HG02623 (cell line): ENCODE measurements at regions not wholly inside any gene's neighbourhood (a gene's known extent, or its start where the extent isn't known, plus 50 kb on each side); places are given as distances from the start of the nearest gene placed in this dataset.
"Not testable (repeated sequence)": the region's sequence is repeated elsewhere in the genome, so short reads cannot be mapped to it uniquely, and the experiment has no call there.

ENCODE experiments used
- ATAC-seq: cut with Tn5 transposase; IDR thresholded peaks from one replicate; pipeline ENCODE4 v1.9.1; 2021; ENCODE audit warnings: moderate library complexity; ENCODE audit not compliant: unreplicated experiment

DNA sequence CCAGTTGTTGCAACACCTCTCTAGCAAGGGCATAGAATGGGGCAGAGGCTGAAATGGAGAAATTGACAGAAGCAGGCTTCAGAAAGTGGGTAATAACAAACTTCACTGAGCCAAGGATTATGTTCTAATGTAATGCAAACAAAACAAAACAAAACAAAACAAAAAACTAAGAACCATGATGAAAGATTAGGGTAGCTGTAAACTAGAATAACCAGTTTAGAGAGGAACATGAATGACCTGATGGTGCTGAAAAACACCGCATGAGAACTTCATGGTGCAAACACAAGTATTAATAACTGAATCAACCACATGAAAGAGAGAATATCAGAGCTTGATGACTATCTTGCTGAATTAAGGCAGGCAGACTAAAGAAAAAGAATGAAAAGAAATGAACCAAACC lies 1707.7 kb downstream of the BRINP3 start:
- ATAC-seq, result no peak

DNA sequence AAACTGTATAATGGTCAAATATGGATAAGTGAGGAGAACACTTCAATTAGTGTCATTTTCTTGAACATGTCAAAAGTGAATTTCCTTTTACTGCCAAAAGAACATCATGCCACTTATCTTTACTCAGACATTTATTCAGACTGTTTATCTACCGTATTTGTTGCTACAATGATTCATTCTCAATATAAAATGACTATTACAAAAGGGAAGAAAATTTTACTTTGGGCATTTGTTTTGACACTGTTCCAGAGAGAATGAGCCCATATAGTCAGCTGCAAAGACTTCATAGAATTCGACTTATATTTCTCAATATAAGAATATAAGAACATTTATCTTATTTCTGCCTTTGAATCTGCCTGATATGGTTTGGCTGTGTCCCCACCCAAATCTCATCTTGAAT lies 1699.1 kb downstream of the BRINP3 start:
- no peak for ATAC-seq

GRCh38 chr1:188782220-188782841 lies 1695.3 kb downstream of the BRINP3 start:
- ATAC-seq, result peak; percentile 99

GRCh38 chr1:188794969-188795368 lies 1682.7 kb downstream of the BRINP3 start:
- ATAC-seq, result no peak

DNA sequence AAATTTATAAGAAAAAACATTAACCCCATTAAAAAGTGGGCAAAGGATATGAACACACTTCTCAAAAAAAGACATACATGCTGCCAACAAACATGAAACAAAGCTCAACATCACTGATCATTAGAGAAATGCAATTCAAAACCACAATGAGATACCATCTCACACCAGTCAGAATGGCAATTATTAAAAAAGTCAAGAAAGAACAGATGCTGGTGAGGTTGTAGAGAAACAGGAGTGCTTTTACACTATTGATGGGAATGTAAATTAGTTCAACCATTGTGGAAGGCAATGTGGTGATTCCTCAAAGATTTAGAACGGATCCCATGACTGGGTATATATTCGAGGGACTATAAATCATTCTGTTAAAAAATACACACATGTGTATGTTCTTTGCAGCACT lies 1665.5 kb downstream of the BRINP3 start:
- not testable (repeated sequence) for ATAC-seq

- not testable (repeated sequence) for ATAC-seq
Measured at GRCh38 chr1:188812836-188813573, 1664.7 kb downstream of the BRINP3 start.

DNA sequence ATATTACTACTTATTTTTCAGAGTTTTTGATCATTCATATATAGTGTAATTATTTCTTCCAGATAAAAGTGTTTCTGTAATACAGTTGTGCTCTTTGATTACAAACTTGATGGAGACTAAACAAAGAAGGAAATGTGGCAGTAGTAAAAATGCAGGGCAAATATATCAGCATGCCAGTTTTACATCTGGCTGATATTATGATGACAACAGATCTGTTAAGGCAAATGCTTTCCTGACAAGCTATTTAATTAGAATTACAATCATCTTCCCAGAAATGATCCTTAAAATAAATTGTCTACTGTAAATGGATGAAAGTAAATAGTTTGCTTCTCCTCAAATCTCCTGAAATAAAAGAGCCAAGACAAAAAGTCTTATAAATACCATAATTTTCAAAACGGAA lies 1659.8 kb downstream of the BRINP3 start:
- no peak for ATAC-seq

DNA sequence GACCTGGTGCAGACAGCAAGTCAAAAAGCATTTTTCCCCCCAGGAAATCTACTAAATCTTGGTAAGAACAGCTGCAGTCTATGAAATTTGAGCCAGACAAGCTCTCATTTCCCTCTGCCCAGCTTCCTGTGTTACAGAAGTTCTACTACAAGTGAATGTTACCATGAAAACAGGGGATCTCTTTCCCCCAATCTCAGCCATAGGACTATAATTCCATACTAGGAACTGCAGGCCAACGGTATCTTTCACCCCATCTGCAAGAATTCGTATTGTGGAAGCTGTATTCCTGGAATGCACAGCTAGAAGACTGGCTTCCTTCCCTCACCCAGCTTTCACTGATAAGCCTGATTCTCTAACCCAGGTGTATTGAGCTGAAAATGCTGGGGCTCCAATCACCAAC lies 1655.4 kb downstream of the BRINP3 start:
- ATAC-seq, result no peak

GRCh38 chr1:188825471-188825870 lies 1652.2 kb downstream of the BRINP3 start:
- ATAC-seq, result no peak

DNA sequence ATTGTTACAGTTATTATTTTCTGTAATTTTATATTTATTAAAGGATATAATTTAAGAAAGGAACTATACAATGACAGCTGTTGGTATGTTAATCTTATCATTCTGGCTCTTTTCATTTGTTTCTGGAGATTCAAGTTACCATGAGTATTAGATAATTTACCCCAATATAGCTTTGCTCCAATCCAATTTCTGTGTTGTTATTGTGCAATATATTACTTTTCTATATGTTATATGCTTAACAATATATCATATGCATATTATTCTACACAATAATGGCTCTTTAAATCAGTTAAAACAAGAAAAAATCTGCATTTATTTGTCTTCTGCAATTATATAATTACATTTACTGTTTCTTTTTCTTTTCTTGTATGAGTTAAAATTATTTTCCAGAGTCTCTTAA lies 1650.9 kb downstream of the BRINP3 start:
- no peak for ATAC-seq

DNA sequence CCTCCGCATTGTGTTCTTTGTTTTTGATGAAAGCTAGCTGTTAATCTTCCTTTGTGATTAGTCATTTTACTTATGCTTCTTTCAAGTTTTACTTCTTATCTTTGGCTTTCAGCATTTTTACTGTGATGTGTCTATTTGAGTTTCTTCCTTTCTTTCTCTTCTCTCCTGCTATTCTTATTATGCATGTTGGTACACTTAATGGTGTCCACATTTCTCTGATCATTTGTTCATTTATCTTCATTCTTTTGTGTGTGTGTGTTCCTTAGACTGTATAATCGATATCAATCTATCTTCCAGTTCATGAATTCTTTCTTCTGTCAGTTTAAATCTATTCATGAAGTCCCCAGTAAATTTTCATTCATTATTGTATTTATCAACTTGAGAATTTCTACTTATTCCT lies 1650.3 kb downstream of the BRINP3 start:
- ATAC-seq, result no peak

- ATAC-seq, result not testable (repeated sequence)
Measured at GRCh38 chr1:188841111-188841696, 1636.5 kb downstream of the BRINP3 start.

DNA sequence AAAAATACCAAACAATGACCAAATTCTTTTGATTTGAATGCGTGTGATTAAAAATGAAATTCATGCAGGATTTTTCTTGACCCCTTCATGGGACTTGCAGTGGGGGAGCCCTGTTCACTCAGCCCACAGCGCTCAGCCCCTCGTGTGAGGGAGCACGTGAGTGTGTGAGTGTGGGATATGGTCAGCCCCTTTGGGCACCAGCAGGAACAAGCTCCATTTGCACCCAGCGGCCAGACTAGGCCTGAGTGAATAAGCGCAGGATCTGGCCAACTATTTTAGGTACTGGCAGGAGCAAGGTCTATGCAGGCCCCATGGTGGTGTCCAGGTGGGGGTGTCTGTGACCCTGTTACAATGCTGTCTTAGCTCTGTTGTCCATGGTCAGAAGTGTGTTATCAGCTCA lies 1631.2 kb downstream of the BRINP3 start:
- no peak for ATAC-seq

DNA sequence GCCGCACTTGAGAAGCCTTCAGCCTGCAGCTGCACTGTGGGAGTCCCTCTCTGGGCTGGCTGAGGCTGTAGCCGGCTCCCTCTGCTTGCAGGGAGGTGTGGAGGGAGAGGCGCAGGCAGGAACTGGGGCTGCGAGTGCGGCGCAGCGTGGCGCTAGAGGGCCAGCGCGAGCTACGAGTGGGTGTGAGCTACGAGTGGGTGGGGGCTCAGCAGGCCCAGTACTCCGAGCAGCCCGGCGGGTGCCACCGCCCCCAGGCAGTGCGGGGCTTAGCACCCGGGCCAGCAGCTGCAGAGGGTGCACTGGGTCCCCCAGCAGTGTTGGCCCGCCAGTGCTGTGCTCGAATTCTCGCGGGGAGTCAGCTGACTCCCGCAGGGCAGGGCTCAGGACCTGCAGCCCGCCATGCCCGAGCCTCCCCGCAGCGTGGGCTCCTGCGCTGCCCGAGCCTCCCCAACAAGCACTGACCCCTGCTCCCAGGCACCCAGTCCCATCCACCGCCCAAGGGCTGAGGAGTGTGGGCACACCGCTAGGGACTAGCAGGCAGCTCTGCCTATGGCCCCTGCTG lies 1620.1 kb downstream of the BRINP3 start:
- no peak for ATAC-seq

DNA sequence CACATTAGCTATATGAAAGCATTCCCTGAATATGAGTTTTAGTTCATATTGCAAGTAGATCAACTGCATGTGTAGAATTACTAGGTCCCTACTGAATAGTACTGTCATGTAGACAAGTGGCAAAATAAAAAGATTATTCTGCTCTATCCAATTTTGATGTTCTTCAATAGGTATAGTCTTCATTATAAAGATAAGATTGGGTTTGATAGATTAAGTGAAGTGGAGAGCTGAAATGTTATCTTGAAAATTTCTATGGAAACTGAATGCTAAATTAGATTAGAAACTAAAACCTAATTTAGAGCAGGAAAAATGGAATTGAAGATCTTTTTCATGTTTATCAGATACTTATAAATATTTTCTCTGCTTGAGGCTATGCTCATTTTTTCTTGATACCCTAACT lies 1610.0 kb downstream of the BRINP3 start:
- no peak for ATAC-seq

DNA sequence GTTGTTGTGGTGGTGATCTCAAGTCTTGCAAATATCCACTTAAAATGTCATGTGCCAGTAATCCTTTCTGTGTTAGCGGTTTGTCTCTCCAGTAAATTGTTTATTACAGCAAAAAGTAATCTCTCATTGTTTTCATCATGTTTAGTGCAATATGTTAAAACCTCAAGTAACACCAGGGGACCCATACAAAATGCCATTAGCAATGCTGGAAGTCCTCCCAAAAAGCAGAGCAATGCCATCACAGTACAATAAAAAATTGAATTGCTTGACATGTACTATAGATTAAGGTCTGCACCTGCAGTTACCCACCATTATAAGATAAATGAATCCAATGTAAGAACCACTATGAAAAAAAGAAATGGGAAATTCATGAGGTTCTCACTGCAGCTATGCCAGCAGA lies 1606.5 kb downstream of the BRINP3 start:
- no peak for ATAC-seq

DNA sequence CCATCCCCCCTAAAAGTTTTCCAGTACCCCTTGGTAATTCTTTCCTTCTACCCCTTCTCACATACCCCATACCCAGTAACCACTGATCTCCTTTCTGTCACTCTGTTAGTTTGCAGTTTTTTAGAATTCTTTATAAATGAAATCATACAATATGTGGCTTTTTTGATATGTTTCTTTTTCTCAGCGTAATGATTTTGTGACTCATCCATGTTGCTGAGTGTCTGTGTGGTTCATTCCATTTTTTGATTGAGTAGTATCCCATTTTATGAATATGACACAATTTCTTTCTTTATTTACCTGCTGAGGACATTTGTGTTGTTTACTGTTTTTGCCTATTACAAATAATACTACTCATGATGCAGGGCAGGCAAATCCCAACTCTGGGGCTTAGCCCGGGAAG lies 1605.3 kb downstream of the BRINP3 start:
- ATAC-seq, result no peak

- no peak for ATAC-seq
Measured at GRCh38 chr1:188877668-188878067, 1600.0 kb downstream of the BRINP3 start.

GRCh38 chr1:188888386-188888785 lies 1589.3 kb downstream of the BRINP3 start:
- no peak for ATAC-seq

DNA sequence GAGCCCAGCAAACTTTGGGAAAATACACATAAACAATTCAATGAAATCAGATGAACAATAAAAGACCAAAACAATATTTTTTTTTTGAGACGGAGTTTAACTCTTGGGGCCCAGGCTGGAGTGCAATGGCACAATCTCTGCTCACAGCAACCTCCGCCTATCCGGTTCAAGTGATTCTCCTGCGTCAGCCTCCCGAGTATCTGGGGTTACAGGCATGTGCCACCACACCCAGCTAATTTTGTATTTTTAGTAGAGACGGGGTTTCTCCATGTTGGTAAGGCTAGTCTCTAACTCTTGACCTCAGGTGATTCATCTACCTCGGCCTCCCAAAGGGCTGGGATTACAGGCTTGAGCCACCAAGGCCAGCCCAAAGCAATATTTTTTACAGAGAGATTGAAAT lies 1588.5 kb downstream of the BRINP3 start:
- no peak for ATAC-seq

DNA sequence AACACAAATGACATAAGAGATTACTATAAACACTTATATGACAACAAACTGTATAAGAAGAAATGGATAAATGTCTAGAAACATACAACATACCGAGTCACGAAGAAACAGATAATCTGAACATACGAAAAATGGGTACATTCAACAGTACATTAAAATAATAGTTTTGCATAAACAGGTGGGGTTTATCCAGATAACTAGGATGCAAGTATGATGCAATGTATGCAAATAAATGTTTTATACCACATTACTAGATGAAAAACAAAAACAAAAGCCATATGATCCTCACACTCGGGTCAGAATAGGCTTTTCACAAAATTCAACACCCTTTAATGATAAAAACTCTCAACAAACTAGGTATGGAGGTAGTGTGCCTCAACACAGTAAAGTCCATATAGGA lies 1585.7 kb downstream of the BRINP3 start:
- no peak for ATAC-seq

- no peak for ATAC-seq
Measured at GRCh38 chr1:188895611-188896010, 1582.1 kb downstream of the BRINP3 start.
